ENCODE measurements at regions not wholly inside any gene's neighbourhood (a gene's known extent, or its start where the extent isn't known, plus 50 kb on each side); places are given as distances from the start of the nearest gene placed in this dataset.

DNA sequence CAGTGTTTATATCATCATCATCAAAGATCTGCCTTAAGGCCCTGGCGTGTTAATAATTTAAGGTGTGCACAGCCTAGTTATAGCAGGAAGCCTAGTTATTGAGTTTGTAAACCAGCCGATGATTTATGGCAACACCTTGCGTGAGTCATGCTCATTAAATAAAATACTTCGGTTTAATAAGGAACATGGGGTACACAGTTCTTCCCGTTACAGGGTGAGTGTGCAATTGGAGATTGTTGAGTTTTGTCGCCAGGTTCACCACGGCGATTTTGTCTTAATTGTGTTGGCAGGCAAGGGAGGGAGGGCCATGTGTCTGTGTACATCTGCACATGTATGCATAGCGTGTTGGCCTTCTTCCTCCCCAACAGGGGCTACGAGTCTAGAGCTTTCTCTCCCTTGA lies 104.0 kb downstream of the TFAP2A start:
- H3K4me3 ChIP-seq: no peak overlapping the region
- H3K27ac ChIP-seq: no peak overlapping the region
- no peaks in the 10 kb centered on the region for H3K9me3 ChIP-seq
- intact Hi-C loops (cut with DNase I; ENCODE audit: low total_unique reads): no loop called here
- H3K27me3 ChIP-seq: no peaks in the 10 kb centered on the region
- no peaks in the 10 kb centered on the region for H3K4me1 ChIP-seq
- DNase-seq: no peak
- H3K36me3 ChIP-seq: no peaks in the 10 kb centered on the region
- TF ChIP-seq CTCF (IDR thresholded peaks at IDR 0.05) (no peak), POLR2A (IDR thresholded peaks at IDR 0.05) (no peak)

DNA sequence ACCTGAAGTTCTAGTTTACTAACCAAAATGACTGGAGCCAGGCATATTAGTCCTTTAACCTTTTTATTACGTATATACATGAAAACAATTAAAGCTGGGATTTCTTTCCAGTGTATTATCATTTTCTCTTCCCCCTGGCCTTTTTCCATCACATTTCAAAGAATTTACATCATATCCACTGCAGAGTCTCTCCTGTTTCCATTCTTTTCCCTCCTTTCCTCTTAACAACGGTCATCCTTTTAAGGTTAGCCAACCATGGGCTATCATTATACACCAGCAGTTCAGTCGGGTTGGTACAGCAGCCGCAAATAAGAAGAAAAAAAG lies 104.6 kb downstream of the TFAP2A start:
- DNase-seq: no peak
- Histone ChIP-seq H3K4me1 (no peaks in the 10 kb centered on the region), H3K9me3 (no peaks in the 10 kb centered on the region), H3K27ac (no peak overlapping the region), H3K27me3 (no peaks in the 10 kb centered on the region), H3K4me3 (no peak overlapping the region), H3K36me3 (no peaks in the 10 kb centered on the region)
- intact Hi-C loops (cut with DNase I; ENCODE audit: low total_unique reads): no loop called here
- TF ChIP-seq CTCF (IDR thresholded peaks at IDR 0.05) (no peak), POLR2A (IDR thresholded peaks at IDR 0.05) (no peak)

- TF ChIP-seq CTCF (IDR thresholded peaks at IDR 0.05): no peak
- no peak for TF ChIP-seq POLR2A (IDR thresholded peaks at IDR 0.05)
- no peaks in the 10 kb centered on the region for H3K36me3 ChIP-seq
- intact Hi-C loops (cut with DNase I; ENCODE audit: low total_unique reads): no loop called here
- no peaks in the 10 kb centered on the region for H3K27me3 ChIP-seq
- H3K4me1 ChIP-seq: no peaks in the 10 kb centered on the region
- no peak for DNase-seq
- H3K9me3 ChIP-seq: no peaks in the 10 kb centered on the region
- no peak overlapping the region for H3K4me3 ChIP-seq
- no peak overlapping the region for H3K27ac ChIP-seq
These were observed 105.2 kb downstream of the TFAP2A start for GRCh38 chr6:10309457-10310329.

GRCh38 chr6:10307476-10307875 lies 107.4 kb downstream of the TFAP2A start:
- no peak for TF ChIP-seq CTCF (IDR thresholded peaks at IDR 0.05)
- no peak for TF ChIP-seq POLR2A (IDR thresholded peaks at IDR 0.05)
- H3K4me1 ChIP-seq: no peaks in the 10 kb centered on the region
- intact Hi-C loops (cut with DNase I; ENCODE audit: low total_unique reads): no loop called here

GRCh38 chr6:10307028-10307427 lies 107.8 kb downstream of the TFAP2A start:
- TF ChIP-seq POLR2A (IDR thresholded peaks at IDR 0.05) (no peak), CTCF (IDR thresholded peaks at IDR 0.05) (no peak)
- H3K27me3 ChIP-seq: no peaks in the 10 kb centered on the region
- intact Hi-C loops (cut with DNase I; ENCODE audit: low total_unique reads): no loop called here

More at GRCh38 chr6:10307476-10307875, 107.4 kb downstream of the TFAP2A start:
- H3K9me3 ChIP-seq: no peaks in the 10 kb centered on the region
- no peaks in the 10 kb centered on the region for H3K27me3 ChIP-seq
- H3K27ac ChIP-seq: no peak overlapping the region
- no peaks in the 10 kb centered on the region for H3K36me3 ChIP-seq
- DNase-seq: no peak
- no peak overlapping the region for H3K4me3 ChIP-seq

More at GRCh38 chr6:10307028-10307427, 107.8 kb downstream of the TFAP2A start:
- no peak overlapping the region for H3K27ac ChIP-seq
- H3K4me1 ChIP-seq: no peaks in the 10 kb centered on the region
- DNase-seq: no peak
- no peaks in the 10 kb centered on the region for H3K36me3 ChIP-seq
- no peak overlapping the region for H3K4me3 ChIP-seq
- H3K9me3 ChIP-seq: no peaks in the 10 kb centered on the region

All from uterus (tissue), 3 donors.